Fibroblast of villous mesenchyme (primary cell): ENCODE measurements at regions not wholly inside any gene's neighbourhood (a gene's known extent, or its start where the extent isn't known, plus 50 kb on each side); places are given as distances from the start of the nearest gene placed in this dataset.
A peak's percentile ranks its signal among the peaks of the same experiment; 100 is the strongest.

Experiments used
- DNase-seq: peaks from one replicate; pipeline ENCODE4 v3.0.0-alpha.2; 2010; ENCODE audit warnings: low read depth
- H3K4me3 ChIP-seq: 2 replicates; pipeline ENCODE4 v1.5.1; 2011; ENCODE audit warnings: low read depth, mild to moderate bottlenecking, low read length
- CTCF ChIP-seq: IDR thresholded peaks from 2 replicates; pipeline ENCODE4 v1.5.1; 2012; ENCODE audit warnings: low read depth, mild to moderate bottlenecking, low read length; ENCODE audit not compliant: insufficient read depth

- TF ChIP-seq CTCF = no peak
- DNase-seq = no peak
- H3K4me3 ChIP-seq = no peak overlapping the region
These were observed 100.8 kb upstream of the TPM1 start for GRCh38 chr15:62941699-62942098.

GRCh38 chr15:62942428-62942827, 100.1 kb upstream of the TPM1 start:
- TF ChIP-seq CTCF = no peak
- H3K4me3 ChIP-seq = no peak overlapping the region
- no peak for DNase-seq

GRCh38 chr15:62945063-62945462, 97.5 kb upstream of the TPM1 start:
- TF ChIP-seq CTCF = no peak
- no peak for DNase-seq
- H3K4me3 ChIP-seq = no peak overlapping the region

GRCh38 chr15:62945760-62946159, 96.8 kb upstream of the TPM1 start:
- TF ChIP-seq CTCF = no peak
- no peak overlapping the region for H3K4me3 ChIP-seq
- DNase-seq = peak; percentile 48

GRCh38 chr15:62946940-62947339, 95.6 kb upstream of the TPM1 start:
- H3K4me3 ChIP-seq = no peak overlapping the region
- no peak for TF ChIP-seq CTCF
- DNase-seq = no peak

- no peak for TF ChIP-seq CTCF
- no peak for DNase-seq
- no peak overlapping the region for H3K4me3 ChIP-seq
These were observed 92.0 kb upstream of the TPM1 start for GRCh38 chr15:62950462-62950931.

- no peak for DNase-seq
- H3K4me3 ChIP-seq = no peak overlapping the region
- no peak for TF ChIP-seq CTCF
These were observed 91.1 kb upstream of the TPM1 start for GRCh38 chr15:62951481-62951880.
